KOPT-K1 (cell line): ENCODE measurements at regions not wholly inside any gene's neighbourhood (a gene's known extent, or its start where the extent isn't known, plus 50 kb on each side); places are given as distances from the start of the nearest gene placed in this dataset.

Experiments
- H3K27ac ChIP-seq: fragments of 200-600 bp; sonication (generic); 2 replicates; pipeline ENCODE4 v1.5.1; 2016; ENCODE audit warnings: antibody characterized with exemption, mild to moderate bottlenecking, low read depth, low read length; ENCODE audit not compliant: poor library complexity, severe bottlenecking
- H3K36me3 ChIP-seq: fragments of 200-600 bp; sonication (generic); 2 replicates; pipeline ENCODE4 v1.5.1; 2017; ENCODE audit warnings: antibody characterized with exemption, mild to moderate bottlenecking, low read length, moderate library complexity; ENCODE audit not compliant: insufficient read depth
- H3K9me3 ChIP-seq: fragments of 200-600 bp; sonication (generic); 2 replicates; pipeline ENCODE4 v1.5.1; 2017; ENCODE audit warnings: antibody characterized with exemption, low read length, mild to moderate bottlenecking; ENCODE audit not compliant: insufficient read depth, poor library complexity, severe bottlenecking

DNA sequence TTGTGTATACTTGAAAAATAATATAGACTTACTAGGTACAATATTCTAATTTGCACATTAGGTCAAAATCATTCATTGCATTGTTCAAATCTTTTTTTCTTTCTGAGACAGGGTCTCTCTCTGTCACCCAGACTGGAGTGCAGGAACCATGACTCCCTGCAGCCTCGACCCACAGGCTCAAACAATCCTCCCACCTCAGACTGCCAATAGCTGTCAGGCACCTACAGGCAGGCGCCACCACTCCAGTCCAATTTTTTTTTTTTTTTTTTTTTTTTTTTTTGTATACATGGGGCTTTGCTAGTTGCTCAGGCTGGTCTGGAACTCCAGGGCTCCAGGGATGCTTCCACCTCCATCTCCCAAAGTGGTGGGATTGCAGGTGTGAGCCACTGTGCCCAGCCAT, 656.9 kb downstream of the KCNT2 start:
- Histone ChIP-seq H3K9me3 (no peaks in the 10 kb centered on the region), H3K36me3 (no peaks in the 10 kb centered on the region), H3K27ac (no peak overlapping the region)

DNA sequence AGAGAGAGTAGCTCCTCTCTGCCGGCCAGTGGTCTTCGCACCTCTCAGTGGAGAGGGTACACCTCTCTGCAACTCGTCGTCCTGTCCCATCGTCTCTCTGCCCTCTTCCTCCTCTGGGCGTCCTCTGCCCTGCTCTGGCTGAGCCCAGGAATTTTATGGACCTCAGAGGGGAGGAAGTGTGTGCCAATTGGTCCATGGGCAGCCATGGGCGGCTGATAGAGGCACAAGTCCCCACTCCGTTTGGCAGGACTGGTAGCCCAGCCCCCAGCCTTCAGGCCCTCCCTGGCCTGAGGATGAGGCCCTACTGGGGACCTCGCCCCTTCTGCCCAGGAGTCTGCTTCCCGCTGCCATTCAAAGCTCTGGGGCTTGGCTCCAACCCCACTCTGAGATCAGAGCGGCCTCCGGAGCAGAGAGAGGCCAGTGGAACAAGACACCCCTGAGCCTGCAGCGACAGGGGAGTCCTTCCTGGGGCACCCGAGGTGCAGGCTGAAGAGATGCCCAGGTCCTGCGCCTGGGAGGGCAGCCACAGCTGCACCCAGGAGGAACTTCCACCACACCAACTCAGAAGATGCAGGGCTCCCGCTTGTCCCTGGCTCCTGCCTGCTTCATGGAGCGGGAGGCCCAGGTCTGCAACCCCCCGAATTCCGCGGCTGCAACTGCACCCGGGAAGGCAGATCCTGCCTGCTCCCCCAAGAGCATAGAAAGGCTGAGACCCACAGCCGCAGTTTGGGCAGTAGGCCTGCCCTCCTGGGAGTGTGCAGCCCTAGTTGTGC, 659.9 kb downstream of the KCNT2 start:
- Histone ChIP-seq H3K36me3 (no peaks in the 10 kb centered on the region), H3K27ac (no peak overlapping the region), H3K9me3 (no peaks in the 10 kb centered on the region)

DNA sequence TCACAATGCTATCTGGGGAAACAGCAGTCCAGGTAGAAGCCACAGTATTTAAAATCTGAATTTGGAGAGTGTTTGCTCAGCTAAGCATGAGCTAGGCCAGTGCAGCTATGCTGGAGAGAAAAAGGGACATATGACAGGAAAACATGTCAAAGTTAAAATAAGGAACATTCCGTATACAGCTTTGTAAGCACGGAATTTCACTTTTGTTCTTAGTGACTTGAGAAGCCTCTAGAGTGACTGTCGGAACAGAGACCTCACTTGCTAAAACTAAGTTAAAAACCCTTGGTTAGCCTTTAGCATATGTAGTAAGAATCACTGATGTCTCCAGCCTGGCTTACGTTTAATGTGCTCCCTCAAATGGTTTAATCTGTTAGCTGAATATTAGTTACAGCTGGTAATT, 661.7 kb downstream of the KCNT2 start:
- Histone ChIP-seq H3K9me3 (no peaks in the 10 kb centered on the region), H3K27ac (no peak overlapping the region), H3K36me3 (no peaks in the 10 kb centered on the region)

DNA sequence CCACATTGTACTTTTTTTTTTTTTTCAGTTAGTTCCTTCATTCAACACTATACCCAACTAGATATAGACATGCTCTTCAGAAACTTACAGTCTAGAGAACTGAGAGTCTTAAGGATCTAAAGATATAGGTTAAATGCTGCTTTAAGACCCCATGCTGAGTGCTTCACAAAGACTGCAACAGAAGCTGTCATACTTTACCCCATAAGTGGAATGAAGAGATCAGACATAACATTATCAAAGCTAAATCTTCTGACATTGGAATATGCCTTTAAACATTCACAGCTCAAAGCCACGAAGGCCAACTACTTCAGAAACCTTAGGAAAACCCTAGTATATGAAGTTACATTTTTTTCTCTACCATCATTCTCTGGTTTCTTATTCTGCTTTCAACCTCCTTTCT, 666.4 kb downstream of the KCNT2 start:
- Histone ChIP-seq H3K27ac (no peak overlapping the region), H3K36me3 (no peaks in the 10 kb centered on the region), H3K9me3 (no peaks in the 10 kb centered on the region)

DNA sequence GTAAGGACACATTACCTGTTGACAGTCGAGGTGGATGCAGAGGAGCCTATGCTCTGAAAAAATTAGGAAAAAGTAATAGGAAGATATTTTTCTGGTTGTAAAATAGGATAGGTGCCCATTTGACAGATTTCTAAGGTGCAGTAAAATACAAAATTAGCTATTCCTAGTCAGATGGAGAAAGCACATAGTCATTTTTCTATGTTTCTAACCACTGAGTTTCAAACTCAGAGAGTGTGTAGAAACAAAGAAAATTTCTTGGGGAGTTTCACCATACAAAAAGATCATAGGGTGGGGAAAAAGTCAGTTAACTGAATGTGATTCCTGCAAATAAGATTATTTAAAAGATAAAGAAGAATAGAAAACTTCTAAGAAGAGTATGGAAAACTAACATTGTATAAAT, 666.9 kb downstream of the KCNT2 start:
- H3K9me3 ChIP-seq = no peaks in the 10 kb centered on the region
- H3K36me3 ChIP-seq = no peaks in the 10 kb centered on the region

DNA sequence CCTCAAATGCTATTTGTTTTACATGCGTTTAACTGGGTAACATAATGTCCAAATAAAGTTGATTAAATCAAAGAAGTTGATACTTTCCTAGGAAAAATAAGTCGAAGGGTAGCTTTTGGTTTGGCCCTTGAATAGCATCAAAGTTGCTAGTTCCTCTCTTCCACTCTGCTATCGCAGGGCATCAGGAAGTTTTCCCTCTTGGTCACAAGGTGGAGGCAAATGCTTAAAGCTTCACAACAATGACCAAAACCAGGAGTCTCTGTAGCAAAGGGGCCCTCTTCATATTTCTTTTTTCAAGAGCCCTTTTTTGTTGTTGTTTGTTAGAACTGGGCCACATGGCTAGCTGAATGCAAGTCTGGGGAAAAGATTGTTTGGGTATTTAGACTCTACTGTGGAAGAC, 668.4 kb downstream of the KCNT2 start:
- Histone ChIP-seq H3K9me3 (no peaks in the 10 kb centered on the region), H3K27ac (no peak overlapping the region), H3K36me3 (no peaks in the 10 kb centered on the region)

More for the DNA sequence above, 666.9 kb downstream of the KCNT2 start:
- H3K27ac ChIP-seq = no peak overlapping the region

DNA sequence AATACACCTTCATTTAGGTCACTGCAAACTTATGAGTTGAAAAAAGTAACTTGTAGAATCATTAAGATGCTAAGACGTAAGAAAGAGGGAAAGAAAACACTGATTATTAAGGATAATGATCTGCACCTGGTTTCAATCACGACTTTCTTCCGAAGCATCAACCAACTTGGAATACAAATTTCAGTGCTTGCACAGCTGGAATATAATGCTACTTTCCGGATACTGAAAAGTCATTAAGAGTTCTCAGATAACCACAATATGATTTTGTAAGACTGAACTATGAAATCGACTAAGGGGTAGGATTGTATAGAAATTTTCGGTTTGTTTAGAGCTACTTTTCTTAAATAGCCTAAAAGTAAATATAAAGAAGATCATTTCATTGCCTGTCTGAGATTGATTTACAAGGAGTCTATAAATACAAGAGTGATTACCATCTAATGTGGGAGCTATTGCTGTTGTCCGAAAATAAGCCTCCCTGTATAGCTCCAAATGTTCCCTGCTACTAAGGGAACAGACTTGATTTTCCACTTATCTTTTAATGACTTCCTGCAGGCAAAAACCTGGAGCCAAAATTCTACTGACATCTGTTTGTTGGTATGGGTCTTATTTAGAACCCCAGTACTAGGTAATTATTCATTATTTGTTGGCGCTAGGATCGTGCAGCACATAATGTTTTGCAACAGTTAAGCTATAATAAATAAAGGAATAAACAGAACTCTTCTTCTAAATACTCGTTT, 673.3 kb downstream of the KCNT2 start:
- Histone ChIP-seq H3K9me3 (no peaks in the 10 kb centered on the region), H3K27ac (no peak overlapping the region), H3K36me3 (no peaks in the 10 kb centered on the region)

DNA sequence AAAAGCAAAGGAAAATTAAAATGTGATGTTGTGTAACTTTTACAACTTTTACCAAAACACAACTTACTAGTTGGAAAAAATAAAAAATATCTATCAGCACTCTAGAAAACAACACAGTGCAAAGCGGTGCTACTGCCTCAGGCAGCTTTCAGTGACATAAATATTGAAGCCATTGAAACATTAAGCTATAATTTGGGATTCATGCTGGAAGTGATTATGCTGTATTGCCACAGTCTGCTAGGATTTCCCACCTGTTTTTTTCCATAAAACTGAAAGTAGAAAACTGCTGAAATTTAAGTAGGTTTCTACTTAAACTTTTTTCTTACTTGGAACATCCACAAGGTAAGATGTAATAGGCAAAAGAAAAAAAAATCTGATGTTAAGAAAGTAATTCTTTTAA, 674.4 kb downstream of the KCNT2 start:
- no peaks in the 10 kb centered on the region for H3K36me3 ChIP-seq
- H3K9me3 ChIP-seq = no peaks in the 10 kb centered on the region
- no peak overlapping the region for H3K27ac ChIP-seq

DNA sequence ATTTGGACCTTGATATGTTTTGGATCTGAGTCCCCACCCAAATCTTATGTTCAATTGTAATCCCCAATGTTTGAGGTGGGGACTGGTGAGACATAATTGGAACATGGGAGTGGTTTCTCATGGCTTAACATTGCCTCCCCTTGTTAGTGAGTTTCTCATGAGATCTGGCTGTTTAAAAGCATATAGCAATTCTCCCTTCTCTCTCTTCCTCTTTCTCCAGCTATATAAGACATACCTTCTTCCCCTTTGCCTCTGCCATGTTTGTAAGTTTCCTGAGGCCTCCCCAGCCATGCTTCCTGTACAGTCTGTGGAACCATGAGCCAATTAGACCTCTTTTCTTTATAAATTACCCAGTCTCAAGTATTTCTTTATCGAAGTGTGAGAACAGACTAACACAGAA, 692.4 kb downstream of the KCNT2 start:
- Histone ChIP-seq H3K27ac (no peak overlapping the region), H3K9me3 (no peaks in the 10 kb centered on the region), H3K36me3 (no peaks in the 10 kb centered on the region)

DNA sequence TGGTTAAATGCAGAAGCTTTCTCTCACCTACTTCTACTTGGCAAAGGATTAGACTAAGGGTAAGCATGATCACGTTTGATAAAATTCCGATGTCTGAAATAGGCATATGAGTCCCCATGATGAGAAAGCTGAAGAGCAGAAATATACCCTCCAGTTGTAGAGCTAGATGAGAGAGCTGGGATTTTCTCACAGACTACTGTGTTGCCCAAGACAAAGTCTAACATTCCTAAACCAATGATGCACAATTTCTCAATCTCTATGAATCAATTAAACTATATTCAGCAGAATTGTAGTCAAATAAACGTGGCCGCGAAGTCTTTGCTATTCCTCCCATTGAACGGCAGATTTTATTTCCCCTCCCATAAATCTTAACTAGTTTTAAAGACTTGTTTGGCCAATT, 699.2 kb downstream of the KCNT2 start:
- Histone ChIP-seq H3K27ac (no peak overlapping the region), H3K36me3 (no peaks in the 10 kb centered on the region), H3K9me3 (no peaks in the 10 kb centered on the region)

DNA sequence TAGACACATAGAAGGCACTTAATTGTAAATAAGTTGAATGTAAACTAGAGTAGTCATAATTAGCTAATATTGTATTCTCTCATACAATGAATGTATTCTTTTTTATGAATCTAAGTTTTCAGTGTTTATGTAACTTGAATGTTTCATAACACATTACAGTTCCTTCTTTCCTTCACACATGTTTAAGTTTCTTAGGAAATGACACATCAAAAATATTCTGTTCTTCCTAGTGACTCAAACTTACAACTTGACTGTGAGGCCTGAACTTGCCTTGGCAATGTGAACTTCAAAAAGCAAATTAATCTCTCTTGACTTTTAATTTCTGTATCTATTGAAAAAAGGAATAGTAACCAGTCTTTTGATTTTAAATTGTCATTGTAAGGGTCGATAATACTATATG, 700.1 kb downstream of the KCNT2 start:
- Histone ChIP-seq H3K9me3 (no peaks in the 10 kb centered on the region), H3K27ac (no peak overlapping the region), H3K36me3 (no peaks in the 10 kb centered on the region)

DNA sequence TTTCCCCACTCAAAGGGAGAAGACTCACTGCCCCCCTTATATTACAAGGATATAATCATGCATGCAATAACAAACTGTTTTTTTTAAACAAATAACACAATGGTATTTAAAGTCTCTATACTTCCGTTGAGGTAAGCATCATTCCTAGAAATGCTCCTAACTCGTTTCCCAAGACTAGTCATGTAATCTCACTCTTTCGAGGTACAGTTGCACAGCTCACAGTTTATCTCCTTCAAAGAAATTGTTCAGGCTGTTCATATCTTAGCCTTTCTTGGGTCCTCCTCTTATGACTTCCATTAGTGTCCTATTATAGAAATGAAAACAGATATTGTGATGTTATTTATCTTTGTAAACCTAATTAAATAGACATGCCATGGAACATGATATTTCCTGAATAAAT, 705.0 kb downstream of the KCNT2 start:
- Histone ChIP-seq H3K9me3 (no peaks in the 10 kb centered on the region), H3K36me3 (no peaks in the 10 kb centered on the region), H3K27ac (no peak overlapping the region)

DNA sequence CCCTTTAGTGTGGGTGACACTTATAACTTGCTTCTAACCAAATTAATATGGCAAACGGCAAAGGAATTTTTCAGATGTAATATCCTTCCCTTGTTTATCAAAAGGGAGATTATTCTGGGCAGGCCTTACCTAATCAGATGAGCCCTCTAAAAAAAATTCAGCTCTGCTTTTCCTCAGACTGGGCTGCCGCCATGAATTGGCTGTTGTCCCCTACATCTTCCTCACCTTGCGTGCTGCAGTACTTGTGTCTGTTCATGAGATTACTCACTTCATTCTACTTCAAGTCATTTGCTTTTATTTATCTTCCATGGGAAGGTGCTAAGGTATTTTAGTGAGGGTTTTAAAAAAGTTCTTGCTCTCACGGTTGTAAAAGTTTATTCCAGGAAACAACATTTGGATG, 705.5 kb downstream of the KCNT2 start:
- Histone ChIP-seq H3K9me3 (no peaks in the 10 kb centered on the region), H3K27ac (no peak overlapping the region), H3K36me3 (no peaks in the 10 kb centered on the region)

DNA sequence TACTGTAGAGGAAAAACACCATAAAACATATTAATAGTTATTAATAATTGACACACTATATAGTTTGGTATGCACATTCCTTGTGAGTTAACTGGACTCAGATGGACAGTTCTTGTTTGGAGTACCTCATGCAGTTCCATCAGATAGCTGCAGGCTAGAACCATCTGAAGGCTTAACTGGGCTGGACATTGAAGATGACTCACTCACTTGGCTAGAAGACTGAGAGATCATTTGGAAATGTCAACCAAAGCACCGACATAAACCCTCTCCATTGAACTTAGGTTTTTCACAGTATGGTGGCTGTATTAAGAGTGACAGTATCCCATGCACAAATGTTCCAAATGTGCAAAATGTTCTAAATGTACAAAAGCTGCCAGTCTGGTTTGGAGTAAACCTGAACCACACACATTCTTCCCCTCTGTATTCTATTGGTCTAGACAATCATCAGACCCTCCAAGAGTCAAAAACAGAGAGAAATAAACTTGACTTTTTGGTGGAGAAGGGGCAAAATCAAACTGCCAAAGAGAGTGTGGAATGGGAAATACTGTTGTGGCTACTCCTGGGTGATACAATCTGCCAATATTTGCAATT, 708.4 kb downstream of the KCNT2 start:
- H3K36me3 ChIP-seq = no peaks in the 10 kb centered on the region
- H3K9me3 ChIP-seq = no peaks in the 10 kb centered on the region
- no peak overlapping the region for H3K27ac ChIP-seq

DNA sequence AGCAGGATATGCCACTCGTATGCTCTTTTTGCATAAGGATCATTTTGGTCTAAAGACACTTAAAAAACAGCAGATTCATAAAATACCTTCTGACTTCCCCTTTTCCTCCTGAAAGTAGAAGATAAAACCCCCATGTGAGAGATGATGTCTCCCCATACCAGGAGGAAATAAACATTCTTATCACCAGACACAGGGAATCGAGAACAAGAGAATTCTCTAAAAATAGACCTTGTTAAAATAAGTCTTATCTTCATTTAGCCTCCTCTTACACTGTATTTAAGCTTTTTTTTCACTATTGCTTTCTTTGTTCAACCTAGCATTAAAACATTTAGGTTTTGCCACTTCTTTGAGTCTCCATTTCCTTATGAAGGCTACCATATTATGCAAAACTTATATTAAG, 709.3 kb downstream of the KCNT2 start:
- no peak overlapping the region for H3K27ac ChIP-seq
- H3K36me3 ChIP-seq = no peaks in the 10 kb centered on the region
- no peaks in the 10 kb centered on the region for H3K9me3 ChIP-seq

DNA sequence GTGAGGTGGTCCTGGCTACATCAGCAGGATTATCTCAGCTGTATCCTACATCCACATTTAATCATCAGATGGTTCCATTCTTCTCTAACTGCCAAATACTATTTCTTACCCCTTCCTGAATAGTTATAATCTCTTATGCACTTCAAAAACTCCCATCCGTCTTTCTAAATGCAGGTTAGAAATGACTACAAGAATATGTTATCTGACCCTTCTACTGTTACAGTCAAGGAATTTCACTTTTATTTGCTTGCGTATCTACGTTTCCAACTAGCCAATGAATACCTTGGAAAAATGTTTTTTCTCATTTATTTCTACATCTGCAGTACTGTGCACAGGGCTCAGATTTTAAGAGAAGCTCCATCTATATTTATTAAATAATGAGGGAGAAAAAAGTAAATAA, 709.9 kb downstream of the KCNT2 start:
- Histone ChIP-seq H3K36me3 (no peaks in the 10 kb centered on the region), H3K27ac (no peak overlapping the region), H3K9me3 (no peaks in the 10 kb centered on the region)
